B cell (primary cell): ENCODE measurements at regions not wholly inside any gene's neighbourhood (a gene's known extent, or its start where the extent isn't known, plus 50 kb on each side); places are given as distances from the start of the nearest gene placed in this dataset.

Experiments
- CTCF ChIP-seq: fragments of 200-600 bp; IDR thresholded peaks from one replicate; pipeline ENCODE4 v1.8.0; 2022; ENCODE audit warnings: antibody characterized with exemption, mild to moderate bottlenecking
- EZH2 ChIP-seq: IDR thresholded peaks from 2 replicates; pipeline ENCODE4 v1.6.1; 2012; ENCODE audit warnings: borderline replicate concordance, low read depth, mild to moderate bottlenecking, moderate library complexity, low read length; ENCODE audit not compliant: insufficient read depth, poor library complexity, severe bottlenecking

GRCh38 chr6:129929433-129929832 lies 68.3 kb upstream of the TMEM244 start:
- TF ChIP-seq EZH2: no peak
- no peak for TF ChIP-seq CTCF
